Inflammatory macrophage (primary cell): ENCODE measurements at regions not wholly inside any gene's neighbourhood (a gene's known extent, or its start where the extent isn't known, plus 50 kb on each side); places are given as distances from the start of the nearest gene placed in this dataset.

Experiments
- DNase-seq, 2 donors: peaks; one replicate each; pipeline ENCODE4 v3.0.0-alpha.2; 2020 to 2022

- DNase-seq: peak; percentile 11 to 26
These were observed 110.4 kb upstream of the RAB27B start for GRCh38 chr18:54717673-54718407.

- no peak for DNase-seq
These were observed 109.9 kb upstream of the RAB27B start for GRCh38 chr18:54718408-54718773.

GRCh38 chr18:54720620-54721019 lies 107.7 kb upstream of the RAB27B start:
- DNase-seq: no peak

GRCh38 chr18:54726143-54726542 lies 102.1 kb upstream of the RAB27B start:
- DNase-seq: no peak

- DNase-seq: no peak
These were observed 94.2 kb upstream of the RAB27B start for GRCh38 chr18:54734059-54734458.

- no peak for DNase-seq
These were observed 91.3 kb upstream of the RAB27B start for GRCh38 chr18:54736981-54737380.

GRCh38 chr18:54737986-54738385 lies 90.3 kb upstream of the RAB27B start:
- DNase-seq: no peak

- DNase-seq: no peak
These were observed 88.8 kb upstream of the RAB27B start for GRCh38 chr18:54739476-54739875.

GRCh38 chr18:54740136-54740846 lies 88.0 kb upstream of the RAB27B start:
- no peak for DNase-seq

- no peak for DNase-seq
These were observed 86.2 kb upstream of the RAB27B start for GRCh38 chr18:54742120-54742519.

- DNase-seq: no peak
These were observed 85.3 kb upstream of the RAB27B start for GRCh38 chr18:54742659-54743604.

- DNase-seq: no peak
These were observed 84.7 kb upstream of the RAB27B start for GRCh38 chr18:54743605-54743995.

GRCh38 chr18:54749291-54749690 lies 79.0 kb upstream of the RAB27B start:
- DNase-seq: no peak

- no peak for DNase-seq
These were observed 77.9 kb upstream of the RAB27B start for GRCh38 chr18:54750350-54750749.

- no peak for DNase-seq
These were observed 76.1 kb upstream of the RAB27B start for GRCh38 chr18:54752185-54752584.

- DNase-seq: no peak
These were observed 72.8 kb upstream of the RAB27B start for GRCh38 chr18:54755456-54755855.

GRCh38 chr18:54762386-54762785 lies 65.9 kb upstream of the RAB27B start:
- no peak for DNase-seq

- DNase-seq: no peak
These were observed 63.5 kb upstream of the RAB27B start for GRCh38 chr18:54764786-54765185.

GRCh38 chr18:54765636-54766375 lies 62.5 kb upstream of the RAB27B start:
- no peak for DNase-seq

GRCh38 chr18:54766634-54767033 lies 61.6 kb upstream of the RAB27B start:
- DNase-seq: no peak

GRCh38 chr18:54767098-54767497 lies 61.2 kb upstream of the RAB27B start:
- DNase-seq: no peak
